ENCODE measurements at regions not wholly inside any gene's neighbourhood (a gene's known extent, or its start where the extent isn't known, plus 50 kb on each side); places are given as distances from the start of the nearest gene placed in this dataset.

DNA sequence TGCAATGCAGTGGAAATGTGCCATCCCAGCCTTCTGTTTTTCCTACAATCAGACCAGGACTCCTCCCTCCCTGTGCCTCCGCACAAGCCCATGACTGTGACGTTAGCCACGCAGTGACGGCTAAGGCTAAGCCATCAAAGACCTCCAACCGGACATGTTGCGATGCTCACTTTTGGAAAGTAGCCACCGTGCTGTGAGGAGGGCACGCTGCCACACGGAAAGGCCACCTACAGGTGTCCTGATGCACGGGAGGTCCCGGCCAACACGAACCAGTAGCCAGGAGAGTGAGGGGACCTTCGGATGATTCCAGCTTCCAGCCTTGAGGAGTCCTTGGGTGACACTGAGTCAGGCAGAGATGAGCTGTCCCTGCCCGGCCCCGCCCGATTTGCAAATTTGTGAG lies 53.9 kb downstream of the FOXL1 start:
- DNase-seq (ENCODE audit: low read depth): no peak

DNA sequence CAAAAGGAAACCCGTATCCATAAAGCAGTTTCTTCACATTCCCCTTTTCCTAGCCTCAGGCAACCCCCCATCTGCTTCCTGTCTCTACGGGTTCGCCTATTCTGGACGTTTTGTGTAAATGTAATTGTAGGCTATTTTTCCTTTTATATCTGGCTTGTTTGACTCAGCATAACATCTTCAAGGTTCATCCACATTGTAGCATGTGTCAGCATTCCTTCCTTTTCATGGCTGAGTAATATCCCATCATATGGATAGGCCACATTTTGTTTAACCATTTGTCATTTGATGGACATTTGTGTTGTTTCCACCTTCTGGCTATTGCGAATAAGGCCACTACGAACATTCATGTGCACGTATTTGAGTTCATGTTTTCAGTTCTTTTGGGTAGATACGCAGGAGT lies 54.6 kb downstream of the FOXL1 start:
- DNase-seq (ENCODE audit: low read depth): no peak

DNA sequence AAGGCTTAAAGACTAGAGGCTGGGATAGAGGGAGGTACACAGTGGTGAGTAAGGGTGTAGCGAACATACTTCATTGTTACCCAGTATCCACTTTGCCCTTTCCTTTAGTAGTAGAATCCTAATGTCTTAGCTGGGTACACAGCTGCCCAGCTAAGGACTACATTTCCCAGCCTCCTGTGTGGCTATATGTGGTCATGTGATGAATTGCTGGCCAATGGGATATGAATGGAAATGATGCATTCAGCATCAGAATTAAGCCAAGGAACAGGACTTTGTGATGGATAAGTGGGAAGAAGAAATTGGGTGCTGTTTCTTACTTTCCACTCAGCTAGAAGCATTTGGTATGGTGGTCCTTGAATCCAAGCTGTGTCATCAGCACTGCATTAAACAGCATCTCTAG lies 55.9 kb downstream of the FOXL1 start:
- no peak for DNase-seq (ENCODE audit: low read depth)

DNA sequence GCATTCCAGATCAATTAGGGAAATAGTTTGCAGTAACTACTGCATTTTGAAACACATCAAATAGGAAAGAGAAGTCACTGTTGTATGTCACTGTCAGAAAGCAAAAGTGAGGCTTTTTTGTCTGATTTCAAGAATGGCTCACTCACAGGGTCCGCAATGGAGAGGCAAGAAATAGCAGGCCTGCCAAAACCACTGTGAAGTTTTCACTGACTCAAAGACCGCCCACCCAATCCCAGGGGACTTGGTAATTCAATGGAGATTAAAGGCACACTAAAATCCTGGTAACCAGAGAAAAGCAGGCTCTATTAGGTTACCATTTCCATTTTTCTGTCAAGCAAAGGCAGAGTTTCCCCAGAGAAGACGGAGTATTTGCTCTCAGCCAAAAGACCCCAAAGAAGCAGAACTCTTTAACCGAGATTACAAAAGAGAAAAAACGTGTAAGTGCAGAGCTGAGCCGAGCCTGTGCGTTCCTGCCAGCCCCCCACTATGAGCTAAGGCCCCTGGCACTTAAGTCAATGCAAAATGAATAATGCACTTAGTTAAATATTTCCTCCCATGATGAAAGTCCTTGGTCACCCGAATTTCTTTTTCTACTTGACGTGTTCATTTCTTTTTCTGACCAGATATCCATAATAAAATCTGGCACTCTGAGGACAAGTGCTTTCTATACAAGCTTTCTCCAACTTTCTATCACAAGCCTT lies 57.0 kb downstream of the FOXL1 start:
- no peak for DNase-seq (ENCODE audit: low read depth)

DNA sequence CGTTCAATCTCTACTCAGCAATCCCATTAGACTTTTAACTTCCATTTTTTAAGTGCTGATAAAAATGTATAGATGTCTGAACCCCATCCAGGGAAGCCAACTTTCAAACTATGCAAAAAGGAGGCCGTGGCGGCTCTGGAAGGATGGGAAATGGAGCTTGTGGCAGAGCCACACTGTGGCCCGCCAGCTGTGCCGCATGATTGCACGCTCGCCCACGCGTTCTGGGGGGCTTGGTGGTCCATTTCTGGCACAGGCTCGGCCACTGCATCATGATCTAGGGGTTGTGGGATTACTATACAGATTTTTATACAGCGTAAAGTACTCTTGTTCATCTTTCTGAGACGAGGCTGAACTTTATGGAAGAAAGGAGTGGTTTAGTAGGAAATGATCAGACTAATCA lies 57.6 kb downstream of the FOXL1 start:
- DNase-seq (ENCODE audit: low read depth): no peak

DNA sequence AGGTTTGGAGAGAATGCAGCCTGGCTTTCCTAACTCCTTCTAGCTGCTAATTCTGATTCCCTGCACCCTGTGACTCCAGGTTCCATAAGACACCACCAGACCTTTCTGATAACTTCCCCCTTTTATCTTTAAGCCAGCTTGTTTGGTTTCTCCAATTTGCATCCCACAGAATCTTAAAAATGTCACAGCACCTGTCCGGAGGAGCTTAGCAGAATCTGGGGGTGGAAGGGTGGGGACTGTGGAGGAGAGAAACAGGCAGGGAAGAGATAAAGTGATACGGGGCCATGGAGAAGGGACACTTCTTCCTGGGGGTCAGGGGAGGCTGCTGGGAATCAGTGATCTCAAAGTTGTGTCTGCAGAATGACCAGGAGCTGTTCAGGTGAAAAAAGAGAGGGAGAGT lies 59.4 kb downstream of the FOXL1 start:
- DNase-seq (ENCODE audit: low read depth): no peak

DNA sequence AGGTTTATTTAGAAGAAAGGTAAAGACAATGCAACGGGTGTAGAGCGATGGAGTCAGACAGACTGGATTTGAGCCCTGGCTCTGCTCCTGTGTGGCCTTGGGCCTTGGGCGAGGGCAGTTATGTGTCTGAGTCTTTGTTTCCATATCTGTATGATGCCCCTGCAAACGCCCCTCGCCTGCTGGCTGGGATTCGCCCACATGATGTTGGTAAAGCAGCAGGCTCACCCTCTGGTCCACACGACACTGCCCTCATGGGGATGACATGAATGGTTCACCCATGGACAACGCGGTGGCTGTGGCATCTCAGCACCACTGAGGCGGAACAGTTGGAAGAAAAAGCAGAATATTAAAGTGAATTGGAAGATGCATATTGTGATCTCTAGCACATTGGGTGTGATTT lies 60.3 kb downstream of the FOXL1 start:
- no peak for DNase-seq (ENCODE audit: low read depth)

DNA sequence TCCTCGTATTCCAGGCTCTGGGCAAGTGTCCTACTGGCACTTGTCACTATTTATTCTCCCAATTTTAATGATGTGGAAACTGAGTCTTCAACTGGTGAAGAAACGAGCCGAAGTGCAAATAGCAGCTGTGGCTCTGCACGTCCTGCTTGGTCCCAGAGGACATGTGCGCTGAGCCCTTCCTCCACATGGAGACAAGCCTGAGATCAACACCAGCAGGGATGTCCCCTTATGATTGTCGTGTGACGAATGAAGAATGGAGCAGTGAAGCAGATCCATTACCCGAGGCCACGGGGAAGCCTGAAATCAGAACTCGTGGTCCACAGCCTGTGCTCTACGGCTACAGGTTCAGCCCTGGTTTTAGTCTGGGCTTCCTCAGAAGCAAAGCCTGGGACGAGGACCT lies 61.0 kb downstream of the FOXL1 start:
- no peak for DNase-seq (ENCODE audit: low read depth)

DNA sequence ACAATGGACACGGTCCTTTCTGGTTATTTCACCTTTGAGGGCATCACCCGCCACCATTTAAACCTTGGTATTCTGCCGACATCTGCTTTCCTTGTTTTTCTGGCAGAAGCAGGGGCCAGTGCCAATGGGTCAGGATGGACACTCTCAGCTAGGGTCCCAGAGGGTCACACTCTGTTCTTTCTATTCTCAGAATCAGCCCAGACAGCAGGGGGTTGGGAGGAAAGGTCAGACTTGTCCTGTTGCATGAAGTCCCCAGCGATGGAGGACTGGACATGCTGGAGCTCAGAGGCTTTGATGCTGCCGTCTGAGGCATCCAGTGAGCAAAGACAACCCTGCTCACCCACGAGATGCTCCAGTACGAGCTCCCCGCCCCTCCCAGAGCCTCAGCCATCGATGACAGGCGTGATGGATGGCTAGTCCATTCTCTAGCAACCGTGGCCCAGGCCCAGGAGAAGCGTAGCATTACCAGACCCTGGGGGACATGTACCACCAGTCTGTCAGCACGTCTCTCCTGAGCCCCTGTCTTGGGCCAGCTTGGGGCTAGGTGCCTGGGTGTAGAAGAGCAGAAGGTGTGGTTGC lies 62.0 kb downstream of the FOXL1 start:
- DNase-seq (ENCODE audit: low read depth): no peak

DNA sequence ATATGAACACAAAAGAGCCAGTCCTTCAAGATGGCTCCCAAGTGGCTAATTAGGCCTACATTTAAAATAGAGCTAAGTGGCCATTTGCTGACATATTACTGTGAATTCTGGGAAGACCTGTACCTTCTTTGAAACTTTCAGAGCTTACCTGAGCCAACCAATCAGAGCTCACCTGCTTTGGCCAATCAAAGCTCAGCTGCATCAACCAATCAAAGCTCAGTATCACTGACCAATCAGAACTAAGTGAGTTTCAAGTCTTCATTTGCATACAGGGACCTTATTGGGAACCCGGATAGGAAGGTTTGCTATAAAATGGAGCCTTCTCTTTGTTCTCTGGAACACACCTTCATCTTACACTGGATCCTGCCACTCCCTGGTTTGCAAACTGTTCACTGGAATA lies 63.7 kb downstream of the FOXL1 start:
- no peak for DNase-seq (ENCODE audit: low read depth)

DNA sequence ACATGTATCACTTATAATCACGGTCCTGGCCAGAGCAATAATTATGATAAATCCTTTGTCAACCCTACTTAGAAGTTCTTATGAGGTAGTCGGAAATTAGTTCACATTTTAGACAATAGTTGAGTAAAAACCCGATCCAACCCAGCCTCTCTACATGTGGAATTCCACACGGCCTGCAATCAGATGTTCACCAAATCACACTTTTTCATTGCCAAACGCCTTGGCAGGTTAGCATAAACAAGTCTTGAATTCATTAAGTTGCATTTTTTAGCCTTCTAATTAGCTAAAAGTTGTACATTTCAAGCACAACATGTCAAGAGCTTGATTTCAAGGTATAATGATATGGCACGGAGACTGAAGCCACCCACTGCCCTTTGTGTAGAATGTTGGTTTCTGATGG lies 65.3 kb downstream of the FOXL1 start:
- no peak for DNase-seq (ENCODE audit: low read depth)

DNA sequence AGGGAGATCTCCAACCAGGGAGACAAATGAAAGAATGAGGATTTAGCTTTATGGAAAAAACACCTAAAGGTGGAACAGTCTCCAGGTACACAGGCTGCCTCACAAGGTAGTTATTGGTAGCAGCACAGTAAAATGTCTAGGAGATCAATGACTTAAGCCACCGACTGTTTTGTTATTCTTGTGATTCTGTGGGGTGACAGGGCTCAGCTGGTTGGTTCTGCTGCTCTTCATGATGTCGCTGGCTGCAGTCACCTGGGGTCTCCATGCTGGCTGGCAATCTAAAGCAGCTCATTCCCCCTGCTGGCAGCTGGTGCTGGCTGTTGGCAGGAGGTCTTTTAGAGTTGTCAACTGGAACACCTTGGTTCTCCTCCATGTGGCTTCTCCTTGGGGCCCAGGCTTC lies 69.2 kb downstream of the FOXL1 start:
- no peak for DNase-seq (ENCODE audit: low read depth)

DNA sequence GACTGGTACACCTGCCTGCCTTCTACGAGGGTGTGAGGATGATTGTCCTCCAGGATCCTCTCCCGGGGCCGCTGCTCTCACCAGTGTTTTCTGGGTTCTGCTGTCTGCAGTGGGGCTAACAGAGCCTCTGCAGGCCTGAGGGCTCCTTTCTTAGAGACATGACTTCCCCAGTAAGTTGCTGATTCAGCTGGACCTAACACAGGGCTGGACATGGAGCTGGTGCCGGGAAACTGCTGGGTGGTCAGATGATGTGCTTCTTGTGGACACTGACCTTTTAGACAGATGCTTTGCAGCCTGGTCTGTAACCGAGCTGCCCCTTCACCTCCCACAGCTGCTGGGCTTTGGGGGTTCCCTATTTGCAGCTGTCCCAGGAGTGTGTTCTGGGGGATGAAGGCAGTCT lies 71.5 kb downstream of the FOXL1 start:
- DNase-seq (ENCODE audit: low read depth): no peak

DNA sequence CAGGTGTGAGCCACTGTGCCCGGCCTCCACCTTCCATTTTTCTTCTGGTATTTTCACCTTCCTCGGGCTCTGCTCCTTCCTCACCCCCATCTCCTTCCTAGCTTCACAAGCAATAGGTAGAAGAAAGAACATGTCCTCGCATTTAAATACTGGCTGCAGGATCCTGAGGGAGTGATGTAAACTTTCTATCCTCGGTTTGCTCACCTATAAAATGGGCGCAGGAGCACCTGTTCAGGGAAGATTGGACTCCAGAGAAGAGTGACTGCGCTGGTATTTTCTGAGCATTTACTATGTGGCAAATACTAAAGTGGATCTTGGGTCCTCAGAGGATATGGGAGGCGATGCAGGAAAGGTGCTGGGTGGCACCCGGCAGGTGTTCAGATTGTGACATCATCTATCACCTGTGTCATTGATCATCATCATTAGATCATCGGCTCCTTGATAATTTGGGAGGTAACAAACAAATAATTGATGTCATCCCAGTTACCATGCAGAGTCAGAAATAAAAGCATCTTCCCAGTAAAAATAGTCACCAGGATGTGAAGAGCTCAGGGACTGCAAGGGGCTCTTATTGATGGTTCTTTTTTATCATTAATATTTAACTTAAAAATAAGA lies 72.8 kb downstream of the FOXL1 start:
- no peak for DNase-seq (ENCODE audit: low read depth)

DNA sequence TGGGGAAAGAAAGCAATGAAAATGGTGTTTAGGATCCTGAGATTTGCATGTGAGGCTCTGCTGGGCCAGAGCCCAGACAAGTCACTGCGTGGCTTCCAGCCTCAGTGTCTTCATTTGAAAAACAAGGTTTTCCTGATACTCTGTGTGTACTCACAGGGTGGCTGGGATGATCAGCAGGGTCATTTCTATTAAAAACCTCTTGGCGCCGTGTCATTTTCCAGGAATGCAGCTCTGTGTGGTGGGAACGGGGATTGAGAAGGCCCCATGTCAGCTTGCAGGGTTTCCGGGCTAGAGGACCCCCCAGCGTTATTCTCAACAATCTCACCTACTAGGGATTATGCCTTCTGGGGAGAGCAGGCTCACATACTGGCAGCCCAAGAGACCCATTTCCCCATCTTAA lies 73.5 kb downstream of the FOXL1 start:
- DNase-seq (ENCODE audit: low read depth): no peak

DNA sequence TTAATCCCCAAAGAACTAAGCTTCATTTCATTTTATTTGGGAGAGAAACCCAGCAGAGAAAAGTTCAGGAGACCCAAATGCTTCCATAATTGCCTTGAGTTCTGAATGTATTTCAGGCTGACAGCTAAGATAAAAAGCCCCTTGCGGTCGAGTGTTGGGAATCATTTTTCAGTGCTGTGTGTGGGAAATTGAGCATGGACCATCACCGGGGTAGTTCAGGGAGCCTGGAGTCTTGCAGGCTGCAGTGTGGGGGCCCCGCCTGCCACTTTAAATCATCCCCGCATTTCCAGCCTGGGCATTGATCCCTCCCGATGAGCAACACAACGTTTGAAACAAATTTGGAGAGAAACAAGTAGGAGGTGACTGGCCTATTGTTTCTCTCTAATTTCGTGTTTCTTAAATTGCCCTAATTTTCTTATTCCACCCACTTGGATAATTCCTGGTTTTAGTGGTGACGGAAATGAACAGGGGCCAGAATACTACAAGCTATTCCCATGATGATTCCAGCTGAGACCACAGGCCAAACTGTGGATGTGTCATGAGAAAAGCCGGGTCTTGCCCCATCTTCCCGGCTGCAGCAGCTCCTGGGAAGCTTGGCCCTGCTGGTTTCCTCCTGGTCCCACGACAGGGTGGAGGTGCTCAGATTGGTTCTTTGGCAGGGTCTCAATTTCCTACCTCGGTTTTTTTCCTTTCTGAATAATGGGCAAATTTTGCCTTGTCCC lies 75.1 kb downstream of the FOXL1 start:
- peak; percentile 32 for DNase-seq (ENCODE audit: low read depth)

DNA sequence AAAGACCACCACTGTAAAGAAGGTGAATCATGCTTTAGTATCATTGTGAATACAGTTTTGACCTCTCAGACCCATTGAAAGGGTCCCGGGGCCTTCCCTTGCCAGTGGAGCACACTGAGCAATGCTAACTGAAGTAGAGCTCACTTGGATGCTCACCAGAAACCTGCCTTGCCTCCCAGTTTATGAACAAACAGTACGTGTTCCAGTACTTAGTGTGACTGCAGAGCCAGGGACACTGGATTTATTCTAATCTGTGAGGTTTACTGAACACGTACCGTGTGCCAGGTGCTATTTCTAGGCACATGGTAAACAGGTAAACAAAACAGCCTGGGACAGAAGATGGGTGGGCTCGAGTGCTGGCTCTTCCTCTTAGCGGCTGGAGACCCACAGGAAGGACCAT lies 79.6 kb downstream of the FOXL1 start:
- DNase-seq (ENCODE audit: low read depth): no peak

DNA sequence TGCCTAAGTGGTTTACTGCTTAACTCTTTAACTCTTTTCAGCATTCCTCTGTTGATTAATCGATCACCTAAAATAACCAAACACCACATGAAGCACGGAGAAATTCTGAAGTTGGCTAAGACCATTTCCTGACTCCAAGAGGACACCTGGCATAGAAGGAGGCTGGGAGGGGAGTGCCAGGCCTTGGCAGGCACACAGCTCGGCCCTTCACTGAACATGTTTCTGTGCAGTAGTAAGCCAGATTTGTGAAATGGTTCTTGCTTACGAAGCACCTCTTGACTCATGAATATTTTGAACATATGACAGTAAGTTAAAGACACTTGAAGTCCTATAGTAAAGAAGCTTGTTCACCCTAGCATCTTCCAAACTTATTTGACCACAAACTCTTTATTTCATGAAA lies 82.3 kb downstream of the FOXL1 start:
- no peak for DNase-seq (ENCODE audit: low read depth)

DNA sequence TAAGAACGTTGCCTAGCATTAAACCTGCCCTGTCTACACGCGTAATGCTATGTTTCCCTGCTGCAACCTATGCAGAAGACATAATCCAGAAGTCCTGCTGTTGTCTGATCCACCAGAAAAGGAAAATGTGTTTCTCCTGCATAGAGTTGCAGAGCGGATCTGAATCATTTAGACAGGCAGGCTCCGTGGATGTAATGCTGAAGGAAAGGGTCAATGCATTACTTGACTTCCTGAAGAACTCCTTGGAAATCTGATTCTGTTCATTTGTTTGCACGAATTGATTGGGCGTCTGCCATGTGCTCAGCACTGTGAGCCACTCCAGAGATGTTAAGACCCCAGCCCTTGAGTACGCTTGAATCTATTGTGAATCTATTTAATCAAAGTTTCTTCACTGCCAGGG lies 83.4 kb downstream of the FOXL1 start:
- DNase-seq (ENCODE audit: low read depth): no peak

DNA sequence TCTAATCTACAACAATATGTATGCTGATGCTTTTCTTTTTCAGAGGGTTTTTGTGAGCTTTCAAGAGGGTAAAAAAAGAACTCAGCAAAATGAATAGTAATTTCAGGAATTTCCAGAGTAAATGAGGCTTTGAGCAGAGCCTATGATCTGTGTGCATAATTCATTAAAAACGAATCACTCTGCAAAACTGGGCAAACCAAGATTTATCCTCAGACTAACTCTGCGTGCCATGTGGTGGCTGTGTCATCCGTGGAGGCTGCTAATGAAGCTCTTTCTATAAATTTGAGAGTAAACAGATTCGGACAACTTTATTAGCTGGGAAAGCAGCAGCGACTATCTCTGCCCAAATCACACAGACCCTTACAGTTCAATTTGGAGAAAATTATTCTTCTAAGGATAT lies 83.8 kb downstream of the FOXL1 start:
- peak; percentile 63 for DNase-seq (ENCODE audit: low read depth)

DNA sequence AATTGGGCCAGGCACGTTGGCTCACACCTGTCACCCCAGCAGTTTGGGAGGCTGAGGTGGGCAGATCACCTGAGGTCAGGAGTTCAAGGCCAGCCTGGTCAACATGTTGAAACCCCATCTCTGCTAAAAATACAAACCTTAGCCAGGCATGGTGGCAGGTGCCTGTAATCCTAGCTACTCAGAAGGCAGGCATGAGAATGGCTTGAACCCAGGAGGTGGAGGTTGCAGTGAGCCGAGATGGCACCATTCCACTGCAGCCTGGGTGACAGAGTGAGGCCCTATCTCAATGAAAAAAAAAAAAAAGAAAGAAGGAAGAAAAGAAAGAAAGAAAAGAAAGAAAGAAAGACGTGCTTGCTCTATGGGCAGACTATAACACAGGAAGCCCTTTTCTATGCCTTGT lies 84.4 kb downstream of the FOXL1 start:
- DNase-seq (ENCODE audit: low read depth): no peak

DNA sequence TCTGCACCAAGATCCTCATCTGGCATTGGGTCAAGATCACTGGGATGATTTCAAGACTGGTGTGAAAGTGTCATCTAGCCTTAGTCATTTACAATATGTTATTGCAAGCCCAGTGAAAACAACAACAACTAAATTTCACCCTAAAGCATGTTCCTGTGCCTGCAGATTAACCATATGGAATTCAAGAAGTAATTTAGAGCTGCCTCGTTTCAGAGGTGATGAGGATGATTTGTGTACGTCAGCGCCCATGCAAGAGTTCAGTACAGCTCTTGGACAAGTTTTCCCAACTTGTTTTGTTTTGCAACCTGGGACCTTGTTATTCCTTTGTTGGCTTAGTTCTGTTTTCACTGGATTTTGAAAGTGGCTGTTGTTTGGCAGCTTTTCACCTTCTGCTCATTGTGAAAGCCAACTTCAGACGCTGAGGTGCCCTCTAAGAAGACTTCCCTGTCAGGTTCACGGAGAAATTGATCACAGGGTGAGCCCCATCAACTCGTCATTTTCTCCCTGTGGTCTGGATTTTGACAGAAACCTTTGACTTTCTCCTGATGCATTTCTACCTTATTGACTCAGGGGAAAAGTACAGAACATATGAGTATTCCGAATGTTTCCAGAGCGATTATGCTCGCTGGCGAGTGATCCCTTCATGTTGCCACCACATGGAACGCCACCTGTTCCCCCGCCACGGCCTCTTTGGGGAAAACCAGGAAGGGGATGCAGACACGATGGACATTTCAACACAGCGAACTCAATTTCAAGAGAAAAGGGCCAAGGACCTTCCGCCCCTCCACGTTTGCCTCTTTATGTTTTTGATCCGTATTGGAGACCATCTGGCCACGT lies 85.6 kb downstream of the FOXL1 start:
- peak; percentile 62 for DNase-seq (ENCODE audit: low read depth)
